ENCODE measurements at regions not wholly inside any gene's neighbourhood (a gene's known extent, or its start where the extent isn't known, plus 50 kb on each side); places are given as distances from the start of the nearest gene placed in this dataset.

GRCh38 chr9:103371152-103371551 lies 376.0 kb downstream of the CYLC2 start (continued):
- TF ChIP-seq REST (IDR thresholded peaks at IDR 0.05; ENCODE audit: unreplicated experiment) = no peak
- TF ChIP-seq EZH2phosphoT487 (IDR thresholded peaks at IDR 0.05; ENCODE audit: unreplicated experiment) = no peak

GRCh38 chr9:103372828-103373227 lies 377.7 kb downstream of the CYLC2 start:
- H3K79me2 ChIP-seq (replicated peaks; ENCODE audit: insufficient read depth) = no peaks in the 10 kb centered on the region
- ATAC-seq = no peak
- no peak overlapping the region for H3K27ac Mint-ChIP-seq
- H3K36me3 ChIP-seq (ENCODE audit: insufficient read depth) = peaks cover 16% of the 10 kb centered on the region
- H3K4me3 Mint-ChIP-seq = no peak overlapping the region
- no peak overlapping the region for H3K4me2 ChIP-seq
- no peaks in the 10 kb centered on the region for H3K4me1 ChIP-seq (ENCODE audit: insufficient read depth)
- H3K27ac ChIP-seq (ENCODE audit: low read depth) = no peak overlapping the region
- H3K4me3 ChIP-seq = no peak overlapping the region
- H3K27me3 Mint-ChIP-seq (ENCODE audit: insufficient read depth, low read depth, poor library complexity) = no peaks in the 10 kb centered on the region
- no peaks in the 10 kb centered on the region for H3K9me2 ChIP-seq (ENCODE audit: insufficient read depth)
- H3K4me1 Mint-ChIP-seq = no peaks in the 10 kb centered on the region
- no peaks in the 10 kb centered on the region for H4K20me1 ChIP-seq (replicated peaks; ENCODE audit: insufficient read depth)
- peaks cover 16% of the 10 kb centered on the region; the same call in 2 of the 3 replicates for H3K36me3 Mint-ChIP-seq (ENCODE audit: low read depth)
- H3F3A ChIP-seq (replicated peaks; ENCODE audit: low read depth) = no peaks in the 10 kb centered on the region
- H3K9me3 Mint-ChIP-seq = peaks cover 87% of the 10 kb centered on the region
- DNase-seq (ENCODE audit: low spot score) = no peak
- H3K27me3 ChIP-seq (ENCODE audit: insufficient read depth) = no peaks in the 10 kb centered on the region
- H2AFZ ChIP-seq = no peak overlapping the region
- no peak for TF ChIP-seq POLR2AphosphoS5 (IDR thresholded peaks at IDR 0.05; ENCODE audit: low read depth)
- no peak for TF ChIP-seq REST (IDR thresholded peaks at IDR 0.05; ENCODE audit: unreplicated experiment)
- TF ChIP-seq ETS1 (IDR thresholded peaks at IDR 0.05) = no peak
- TF ChIP-seq EZH2phosphoT487 (IDR thresholded peaks at IDR 0.05; ENCODE audit: unreplicated experiment) = no peak
- no peak for TF ChIP-seq JUNB (IDR thresholded peaks at IDR 0.05; ENCODE audit: unreplicated experiment)
- TF ChIP-seq CREB1 (CRISPR knock-in tag; IDR thresholded peaks at IDR 0.05; ENCODE audit: low read depth) = no peak
- TF ChIP-seq ZNF331 (CRISPR knock-in tag; IDR thresholded peaks at IDR 0.05; ENCODE audit: low read depth) = no peak
- no peak for TF ChIP-seq NANOG (IDR thresholded peaks at IDR 0.05; ENCODE audit: borderline replicate concordance)
- no peak for TF ChIP-seq ZNF462 (CRISPR knock-in tag; IDR thresholded peaks at IDR 0.05)
- TF ChIP-seq STAT1 (IDR thresholded peaks at IDR 0.05; ENCODE audit: unreplicated experiment) = no peak
